GM23338 (cell line): ENCODE measurements at regions not wholly inside any gene's neighbourhood (a gene's known extent, or its start where the extent isn't known, plus 50 kb on each side); places are given as distances from the start of the nearest gene placed in this dataset.

Source experiments
- ATAC-seq: fragments of 200-7000 bp; cut with Tn5 transposase; 3 replicates; pipeline ENCODE4 v1.9.1; 2020
- DNase-seq: peaks from one replicate; pipeline ENCODE4 v3.0.0-alpha.2; 2015; ENCODE audit warnings: low spot score
- H2AFZ ChIP-seq: fragments of 200-600 bp; sonication (generic); 2 replicates; pipeline ENCODE4 v1.8.0; 2016; ENCODE audit warnings: antibody characterized with exemption, mild to moderate bottlenecking, moderate library complexity
- H3F3A ChIP-seq: fragments of 200-600 bp; sonication (generic); replicated peaks from 2 replicates; pipeline ENCODE4 v1.8.0; 2017; ENCODE audit warnings: antibody characterized with exemption, mixed run types, low read depth
- H3K27ac ChIP-seq: fragments of 200-600 bp; sonication (generic); 2 replicates; pipeline ENCODE4 v1.6.1; 2016; ENCODE audit warnings: low read depth
- H3K27me3 ChIP-seq: fragments of 200-600 bp; sonication (generic); 2 replicates; pipeline ENCODE4 v1.8.0; 2016; ENCODE audit warnings: mild to moderate bottlenecking, mixed run types, moderate library complexity; ENCODE audit not compliant: insufficient read depth
- H3K36me3 ChIP-seq: fragments of 200-600 bp; sonication (generic); 2 replicates; pipeline ENCODE4 v1.8.0; 2016; ENCODE audit warnings: mild to moderate bottlenecking; ENCODE audit not compliant: insufficient read depth
- H3K4me1 ChIP-seq: fragments of 200-600 bp; sonication (generic); 2 replicates; pipeline ENCODE4 v1.8.0; 2016; ENCODE audit warnings: mild to moderate bottlenecking, moderate library complexity; ENCODE audit not compliant: insufficient read depth
- H3K4me2 ChIP-seq: fragments of 200-600 bp; sonication (generic); 2 replicates; pipeline ENCODE4 v1.7.1; 2017; ENCODE audit warnings: mixed run types
- H3K4me3 ChIP-seq: fragments of 200-600 bp; sonication (generic); 2 replicates; pipeline ENCODE4 v1.6.1; 2016; ENCODE audit warnings: mixed run types
- H3K79me2 ChIP-seq: fragments of 200-600 bp; sonication (generic); replicated peaks from 2 replicates; pipeline ENCODE4 v1.8.0; 2017; ENCODE audit warnings: mild to moderate bottlenecking; ENCODE audit not compliant: insufficient read depth
- H3K9me2 ChIP-seq: fragments of 200-600 bp; sonication (generic); 2 replicates; pipeline ENCODE4 v1.8.0; 2017; ENCODE audit not compliant: insufficient read depth
- H4K20me1 ChIP-seq: fragments of 200-600 bp; sonication (generic); replicated peaks from 2 replicates; pipeline ENCODE4 v1.8.0; 2017; ENCODE audit warnings: mild to moderate bottlenecking; ENCODE audit not compliant: insufficient read depth
- H3K27ac Mint-ChIP-seq: 2 replicates; pipeline ENCODE4 v1.8.0; 2020; ENCODE audit warnings: inconsistent platforms, mild to moderate bottlenecking, moderate library complexity, mixed read lengths
- H3K27me3 Mint-ChIP-seq: 3 replicates; pipeline ENCODE4 v1.8.0; 2022; ENCODE audit warnings: low read depth, mild to moderate bottlenecking, moderate library complexity, mixed read lengths, inconsistent platforms; ENCODE audit not compliant: insufficient read depth, poor library complexity
- H3K36me3 Mint-ChIP-seq: 3 replicates; pipeline ENCODE4 v1.8.0; 2021; ENCODE audit warnings: low read depth, mild to moderate bottlenecking, inconsistent platforms, moderate library complexity, mixed read lengths
- H3K4me1 Mint-ChIP-seq: 3 replicates; pipeline ENCODE4 v1.8.0; 2020; ENCODE audit warnings: mild to moderate bottlenecking, inconsistent platforms, mixed read lengths
- H3K4me3 Mint-ChIP-seq: 3 replicates; pipeline ENCODE4 v1.8.0; 2021; ENCODE audit warnings: moderate library complexity, mild to moderate bottlenecking, inconsistent platforms, mixed read lengths
- H3K9me3 Mint-ChIP-seq: 3 replicates; pipeline ENCODE4 v1.8.0; 2020; ENCODE audit warnings: moderate library complexity, mild to moderate bottlenecking, inconsistent platforms, mixed read lengths
- CREB1 ChIP-seq: fragments of 250-450 bp; sonication (Bioruptor Pico); IDR thresholded peaks from 2 replicates; pipeline ENCODE4 v1.5.0; 2020; ENCODE audit warnings: low read depth, mild to moderate bottlenecking, moderate library complexity
- CTCF ChIP-seq, 2 experiments: fragments of 200-600 bp in 1 of 2; sonication (generic) in 1 of 2; conservative IDR thresholded peaks; 2 replicates each; pipeline versions ENCODE4 v1.5.1 to v1.6.1; 2016 to 2017; ENCODE audit warnings: antibody characterized with exemption in 2 of 2, low read depth in 2 of 2, mild to moderate bottlenecking in 2 of 2, moderate library complexity in 1 of 2
- ETS1 ChIP-seq: IDR thresholded peaks from 2 replicates; pipeline ENCODE4 v1.6.1; 2016; ENCODE audit warnings: antibody characterized with exemption
- EZH2 ChIP-seq: fragments of 200-600 bp; sonication (generic); IDR thresholded peaks from one replicate; pipeline ENCODE4 v1.8.0; 2017; ENCODE audit warnings: antibody characterized with exemption, mild to moderate bottlenecking, low read depth; ENCODE audit not compliant: unreplicated experiment
- EZH2phosphoT487 ChIP-seq: fragments of 200-600 bp; sonication (generic); IDR thresholded peaks from one replicate; pipeline ENCODE4 v1.8.1; 2018; ENCODE audit warnings: antibody characterized with exemption; ENCODE audit not compliant: unreplicated experiment
- JUNB ChIP-seq: IDR thresholded peaks from one replicate; pipeline ENCODE4 v1.6.1; 2016; ENCODE audit warnings: antibody characterized with exemption; ENCODE audit not compliant: unreplicated experiment
- NANOG ChIP-seq: IDR thresholded peaks from 2 replicates; pipeline ENCODE4 v1.6.1; 2016; ENCODE audit warnings: antibody characterized with exemption, borderline replicate concordance
- POLR2AphosphoS5 ChIP-seq: IDR thresholded peaks from 2 replicates; pipeline ENCODE4 v1.6.1; 2016; ENCODE audit warnings: antibody characterized with exemption, low read depth
- REST ChIP-seq: IDR thresholded peaks from one replicate; pipeline ENCODE4 v1.6.1; 2018; ENCODE audit warnings: antibody characterized with exemption; ENCODE audit not compliant: unreplicated experiment
- ZNF114 ChIP-seq: fragments of 250-450 bp; sonication (Bioruptor Pico); IDR thresholded peaks from 2 replicates; pipeline ENCODE4 v1.5.0; 2020; ENCODE audit warnings: mild to moderate bottlenecking, moderate library complexity
- ZNF331 ChIP-seq: fragments of 250-450 bp; sonication (Bioruptor Pico); IDR thresholded peaks from 2 replicates; pipeline ENCODE4 v1.5.0; 2020; ENCODE audit warnings: low read depth, mild to moderate bottlenecking, moderate library complexity

GRCh38 chr13:79051472-79051871 lies 354.6 kb downstream of the RBM26 start:
- H3K27me3 ChIP-seq = no peaks in the 10 kb centered on the region
- H3K36me3 Mint-ChIP-seq = no peaks in the 10 kb centered on the region

GRCh38 chr13:79044415-79044814 lies 361.6 kb downstream of the RBM26 start:
- Histone ChIP-seq H3K4me3 (no peak overlapping the region), H4K20me1 (no peaks in the 10 kb centered on the region), H3K9me2 (no peaks in the 10 kb centered on the region), H3K79me2 (no peaks in the 10 kb centered on the region), H3K4me1 (no peaks in the 10 kb centered on the region), H3K27ac (no peak overlapping the region), H3K36me3 (no peaks in the 10 kb centered on the region), H3K4me2 (no peak overlapping the region), H3F3A (no peaks in the 10 kb centered on the region), H3K27me3 (no peaks in the 10 kb centered on the region), H2AFZ (no peak overlapping the region)
- DNase-seq = no peak
- no peaks in the 10 kb centered on the region for H3K36me3 Mint-ChIP-seq
- H3K9me3 Mint-ChIP-seq = no peaks in the 10 kb centered on the region
- H3K4me3 Mint-ChIP-seq = no peak overlapping the region
- no peaks in the 10 kb centered on the region for H3K4me1 Mint-ChIP-seq
- H3K27me3 Mint-ChIP-seq = peaks cover 1% of the 10 kb centered on the region
- no peak overlapping the region for H3K27ac Mint-ChIP-seq
- ATAC-seq = no peak
- TF ChIP-seq ETS1 (no peak), REST (no peak), CREB1 (CRISPR knock-in tag) (no peak), EZH2phosphoT487 (no peak), NANOG (no peak), ZNF331 (no peak), POLR2AphosphoS5 (no peak), CTCF (conservative IDR thresholded peaks at IDR 0.05; ENCODE audit: low read depth in 2 of 2) (no peak), JUNB (no peak)

More at GRCh38 chr13:79051472-79051871, 354.6 kb downstream of the RBM26 start:
- Histone ChIP-seq H3K9me2 (0 out of 2 replicates have a peak, but pooled peaks cover 5% of the 10 kb centered on the region), H3K27ac (no peak overlapping the region), H3K36me3 (no peaks in the 10 kb centered on the region), H3K4me3 (no peak overlapping the region), H3F3A (no peaks in the 10 kb centered on the region), H3K4me2 (no peak overlapping the region), H2AFZ (no peak overlapping the region), H4K20me1 (no peaks in the 10 kb centered on the region; the same call in 1 of the 2 replicates), H3K79me2 (no peaks in the 10 kb centered on the region), H3K4me1 (no peaks in the 10 kb centered on the region)
- Mint-ChIP-seq H3K4me1 (peaks cover 4% of the 10 kb centered on the region; the same call in 1 of the 3 replicates), H3K4me3 (no peak overlapping the region), H3K27me3 (no peaks in the 10 kb centered on the region), H3K27ac (no peak overlapping the region), H3K9me3 (no peaks in the 10 kb centered on the region)
- ATAC-seq = no peak
- TF ChIP-seq CTCF (conservative IDR thresholded peaks at IDR 0.05; ENCODE audit: low read depth in 2 of 2) (no peak), POLR2AphosphoS5 (no peak), EZH2phosphoT487 (no peak), ZNF114 (CRISPR knock-in tag) (no peak), EZH2 (no peak), ETS1 (no peak)
- DNase-seq = no peak
